C4-2B (cell line): ENCODE measurements at regions not wholly inside any gene's neighbourhood (a gene's known extent, or its start where the extent isn't known, plus 50 kb on each side); places are given as distances from the start of the nearest gene placed in this dataset.

ENCODE experiments used
- CTCF ChIP-seq: fragments of 450-650 bp; conservative IDR thresholded peaks from 2 replicates; pipeline ENCODE4 v1.5.1; 2017; ENCODE audit warnings: mild to moderate bottlenecking
- ZFX ChIP-seq: fragments of 450-650 bp; IDR thresholded peaks from 2 replicates; pipeline ENCODE4 v1.6.1; 2017

DNA sequence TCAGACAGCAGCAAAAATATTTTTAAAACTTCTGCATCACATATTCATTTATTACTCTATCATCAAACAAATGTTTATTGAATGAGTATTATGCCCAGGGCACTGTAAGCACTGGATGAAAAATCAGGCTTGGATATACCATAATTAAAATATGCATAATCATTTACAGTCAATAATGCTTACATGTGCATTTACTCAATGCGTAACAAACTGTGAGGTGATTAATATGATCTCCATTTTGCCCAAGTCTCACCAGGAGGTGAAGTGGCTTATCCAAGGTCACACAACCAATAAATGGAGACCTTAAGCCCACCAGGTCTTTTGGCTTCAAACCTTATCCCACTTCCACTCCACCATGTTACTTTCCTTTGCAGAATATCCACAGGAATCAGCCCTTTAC lies 117.3 kb upstream of the SLC24A5 start:
- no peak for TF ChIP-seq CTCF
- no peak for TF ChIP-seq ZFX
